Thoracic aorta (tissue), 2 donors: ENCODE measurements at regions not wholly inside any gene's neighbourhood (a gene's known extent, or its start where the extent isn't known, plus 50 kb on each side); places are given as distances from the start of the nearest gene placed in this dataset.

Source experiments
- ATAC-seq: fragments of 150-250 bp; one replicate; pipeline ENCODE4 v1.8.0; 2017; ENCODE audit warnings: low read depth; ENCODE audit not compliant: insufficient number of reproducible peaks, low FRiP score
- DNase-seq: peaks from one replicate; pipeline ENCODE4 v3.0.0-alpha.2; 2020; ENCODE audit warnings: low spot score
- H3K27ac ChIP-seq, 2 donors: fragments of 200-600 bp; sonication (generic); 1 replicate in 1 of 2; 2 replicates in 1 of 2; pipeline ENCODE4 v1.5.1; 2016; ENCODE audit warnings: mild to moderate bottlenecking in 2 of 2, moderate library complexity in 2 of 2
- H3K27me3 ChIP-seq: fragments of 200-600 bp; sonication (generic); replicated peaks from 2 replicates; pipeline ENCODE4 v1.6.0; 2016; ENCODE audit warnings: mild to moderate bottlenecking; ENCODE audit not compliant: insufficient read depth
- H3K36me3 ChIP-seq: fragments of 200-600 bp; sonication (generic); one replicate; pipeline ENCODE4 v1.5.1; 2016
- H3K4me1 ChIP-seq, 2 donors: fragments of 200-600 bp; sonication (generic); 1 replicate in 1 of 2; 2 replicates in 1 of 2; pipeline versions ENCODE4 v1.5.1 to v1.6.0; 2016; ENCODE audit warnings: low read depth in 2 of 2, mild to moderate bottlenecking in 1 of 2; ENCODE audit not compliant: control insufficient read depth in 1 of 2
- H3K4me3 ChIP-seq: fragments of 200-600 bp; sonication (generic); 2 replicates; pipeline ENCODE4 v1.5.1; 2016; ENCODE audit warnings: mild to moderate bottlenecking
- H3K9me3 ChIP-seq: fragments of 200-600 bp; sonication (generic); 2 replicates; pipeline ENCODE4 v1.5.1; 2016
- CTCF ChIP-seq: fragments of 200-600 bp; sonication (generic); IDR thresholded peaks from one replicate; pipeline ENCODE4 v1.5.1; 2019; ENCODE audit warnings: antibody characterized with exemption

GRCh38 chr5:108588323-108588722 is 159.4 kb upstream of the FER start:
- no peaks in the 10 kb centered on the region for H3K4me1 ChIP-seq
- no peak for ATAC-seq

GRCh38 chr5:108587821-108588220 is 159.9 kb upstream of the FER start:
- no peak for DNase-seq
- ATAC-seq: no peak
- Histone ChIP-seq H3K27me3 (no peaks in the 10 kb centered on the region), H3K4me1 (no peaks in the 10 kb centered on the region), H3K9me3 (no peaks in the 10 kb centered on the region), H3K27ac (no peak overlapping the region), H3K4me3 (no peak overlapping the region), H3K36me3 (no peaks in the 10 kb centered on the region)
- no peak for TF ChIP-seq CTCF

More at GRCh38 chr5:108588323-108588722, 159.4 kb upstream of the FER start:
- DNase-seq: no peak
- Histone ChIP-seq H3K4me3 (no peak overlapping the region), H3K27me3 (no peaks in the 10 kb centered on the region), H3K27ac (no peak overlapping the region), H3K36me3 (no peaks in the 10 kb centered on the region), H3K9me3 (no peaks in the 10 kb centered on the region)
- TF ChIP-seq CTCF: no peak

- ATAC-seq (no peak), DNase-seq (no peak)
- no peaks in the 10 kb centered on the region for H3K27me3 ChIP-seq
- H3K4me3 ChIP-seq: no peak overlapping the region
- H3K9me3 ChIP-seq: no peaks in the 10 kb centered on the region
- H3K36me3 ChIP-seq: no peaks in the 10 kb centered on the region
- H3K4me1 ChIP-seq: no peaks in the 10 kb centered on the region
- no peak for TF ChIP-seq CTCF
- H3K27ac ChIP-seq: no peak overlapping the region
Measured at GRCh38 chr5:108581026-108581425, 166.7 kb upstream of the FER start.

GRCh38 chr5:108579236-108579635 is 168.5 kb upstream of the FER start:
- no peak for ATAC-seq
- H3K4me1 ChIP-seq: no peaks in the 10 kb centered on the region
- no peaks in the 10 kb centered on the region for H3K27me3 ChIP-seq
- H3K9me3 ChIP-seq: no peaks in the 10 kb centered on the region
- no peak overlapping the region for H3K4me3 ChIP-seq
- no peak for TF ChIP-seq CTCF
- no peaks in the 10 kb centered on the region for H3K36me3 ChIP-seq
- H3K27ac ChIP-seq: no peak overlapping the region
- DNase-seq: no peak

- no peak overlapping the region for H3K4me3 ChIP-seq
- no peaks in the 10 kb centered on the region for H3K9me3 ChIP-seq
- H3K36me3 ChIP-seq: no peaks in the 10 kb centered on the region
- ATAC-seq (no peak), DNase-seq (no peak)
- no peak overlapping the region for H3K27ac ChIP-seq
- H3K27me3 ChIP-seq: no peaks in the 10 kb centered on the region
- H3K4me1 ChIP-seq: no peaks in the 10 kb centered on the region
- no peak for TF ChIP-seq CTCF
Measured at GRCh38 chr5:108578791-108579190, 168.9 kb upstream of the FER start.
